ENCODE measurements at regions not wholly inside any gene's neighbourhood (a gene's known extent, or its start where the extent isn't known, plus 50 kb on each side); places are given as distances from the start of the nearest gene placed in this dataset.
A peak's percentile ranks its signal among the peaks of the same experiment; 100 is the strongest.

DNA sequence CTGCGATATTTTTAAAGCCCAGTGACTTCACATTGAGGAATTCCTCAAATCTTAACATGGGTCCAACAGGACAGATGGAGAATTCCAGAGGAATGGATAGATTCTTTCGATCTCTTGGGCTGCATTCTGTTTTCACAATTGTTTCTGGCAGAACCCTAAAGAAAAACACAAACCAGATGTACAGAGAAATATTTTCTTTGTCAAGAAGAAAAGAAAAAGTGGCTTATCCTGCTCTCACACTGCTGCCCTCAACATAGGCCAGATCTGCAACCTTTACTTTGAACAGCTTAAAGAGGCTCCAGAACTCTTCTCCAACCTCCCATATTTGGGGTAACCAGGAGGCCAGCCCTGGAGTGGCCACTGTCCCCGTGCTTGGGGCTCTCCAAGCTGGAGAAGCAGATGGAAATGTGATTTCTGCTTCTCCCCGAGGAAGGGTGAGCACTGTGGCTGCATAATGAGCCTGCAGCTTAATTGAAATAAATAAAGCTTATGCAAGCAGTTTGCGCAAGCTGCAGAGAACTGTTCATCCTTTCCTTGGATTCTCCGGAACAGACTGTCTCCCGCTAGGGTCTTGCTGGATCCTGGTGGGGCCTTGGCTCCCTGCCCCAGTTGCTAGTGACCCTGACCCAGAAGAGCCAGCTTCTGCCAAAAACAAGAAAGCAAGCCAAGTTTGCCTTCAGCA is 453.2 kb upstream of the PROK2 start:
- Mint-ChIP-seq H3K9me3 (ENCODE audit: unreplicated experiment) (peaks cover 1% of the 10 kb centered on the region), H3K27ac (ENCODE audit: unreplicated experiment) (no peak overlapping the region), H3K36me3 (ENCODE audit: unreplicated experiment) (no peaks in the 10 kb centered on the region), H3K4me3 (ENCODE audit: unreplicated experiment) (peak overlapping the region; percentile 62), H3K27me3 (ENCODE audit: unreplicated experiment) (peaks cover 2% of the 10 kb centered on the region), H3K4me1 (ENCODE audit: low read depth, unreplicated experiment) (peaks cover 18% of the 10 kb centered on the region)
- TF ChIP-seq, protein P1, sequence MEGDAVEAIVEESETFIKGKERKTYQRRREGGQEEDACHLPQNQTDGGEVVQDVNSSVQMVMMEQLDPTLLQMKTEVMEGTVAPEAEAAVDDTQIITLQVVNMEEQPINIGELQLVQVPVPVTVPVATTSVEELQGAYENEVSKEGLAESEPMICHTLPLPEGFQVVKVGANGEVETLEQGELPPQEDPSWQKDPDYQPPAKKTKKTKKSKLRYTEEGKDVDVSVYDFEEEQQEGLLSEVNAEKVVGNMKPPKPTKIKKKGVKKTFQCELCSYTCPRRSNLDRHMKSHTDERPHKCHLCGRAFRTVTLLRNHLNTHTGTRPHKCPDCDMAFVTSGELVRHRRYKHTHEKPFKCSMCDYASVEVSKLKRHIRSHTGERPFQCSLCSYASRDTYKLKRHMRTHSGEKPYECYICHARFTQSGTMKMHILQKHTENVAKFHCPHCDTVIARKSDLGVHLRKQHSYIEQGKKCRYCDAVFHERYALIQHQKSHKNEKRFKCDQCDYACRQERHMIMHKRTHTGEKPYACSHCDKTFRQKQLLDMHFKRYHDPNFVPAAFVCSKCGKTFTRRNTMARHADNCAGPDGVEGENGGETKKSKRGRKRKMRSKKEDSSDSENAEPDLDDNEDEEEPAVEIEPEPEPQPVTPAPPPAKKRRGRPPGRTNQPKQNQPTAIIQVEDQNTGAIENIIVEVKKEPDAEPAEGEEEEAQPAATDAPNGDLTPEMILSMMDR (IDR thresholded peaks at IDR 0.05; ENCODE audit: partially characterized antibody, unreplicated experiment) = no peak
- no peak for DNase-seq

DNA sequence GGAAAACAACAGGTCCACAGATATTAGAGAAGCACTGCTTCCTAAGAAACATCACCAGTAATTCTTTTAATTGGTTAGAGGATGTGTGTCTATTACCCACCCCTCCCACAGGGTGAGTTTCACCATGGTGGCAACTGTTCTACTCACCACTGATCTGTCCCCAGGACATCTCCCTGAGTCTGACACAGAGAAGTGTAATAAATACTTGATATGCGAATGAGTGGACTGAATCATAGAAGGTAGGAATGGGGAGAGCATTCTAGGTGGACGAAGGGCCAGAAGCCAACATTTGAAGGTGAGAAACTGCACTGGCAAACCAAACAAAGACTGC is 452.7 kb upstream of the PROK2 start:
- H3K9me3 Mint-ChIP-seq (ENCODE audit: unreplicated experiment) = peaks cover 1% of the 10 kb centered on the region
- H3K27me3 Mint-ChIP-seq (ENCODE audit: unreplicated experiment) = peaks cover 4% of the 10 kb centered on the region
- peaks cover 22% of the 10 kb centered on the region for H3K4me1 Mint-ChIP-seq (ENCODE audit: low read depth, unreplicated experiment)
- TF ChIP-seq, protein P1 (IDR thresholded peaks at IDR 0.05; ENCODE audit: partially characterized antibody, unreplicated experiment) = no peak
- no peak overlapping the region for H3K27ac Mint-ChIP-seq (ENCODE audit: unreplicated experiment)
- no peak for DNase-seq
- no peaks in the 10 kb centered on the region for H3K36me3 Mint-ChIP-seq (ENCODE audit: unreplicated experiment)
- no peak overlapping the region for H3K4me3 Mint-ChIP-seq (ENCODE audit: unreplicated experiment)

DNA sequence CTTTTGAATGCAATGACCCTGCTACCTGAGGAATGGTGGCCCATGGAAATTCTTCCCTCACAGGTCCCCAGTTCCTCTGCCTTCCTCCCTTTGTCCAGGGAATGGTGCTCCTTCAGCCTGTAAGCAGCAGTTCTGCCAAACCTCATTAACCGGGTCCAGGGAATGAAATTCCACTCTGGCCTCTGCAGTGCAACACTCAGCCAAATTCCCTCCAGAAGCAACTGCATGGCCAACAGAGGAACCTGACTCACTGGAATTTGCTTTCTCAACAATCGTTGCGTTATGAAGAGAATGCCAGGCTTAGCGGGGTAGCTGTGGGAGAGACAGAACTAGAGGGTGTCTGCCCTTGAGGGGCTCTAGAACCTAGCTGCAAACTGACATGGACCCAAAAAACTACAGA is 449.4 kb upstream of the PROK2 start:
- Mint-ChIP-seq H3K36me3 (ENCODE audit: unreplicated experiment) (no peaks in the 10 kb centered on the region), H3K4me3 (ENCODE audit: unreplicated experiment) (no peak overlapping the region), H3K9me3 (ENCODE audit: unreplicated experiment) (peaks cover 3% of the 10 kb centered on the region), H3K27me3 (ENCODE audit: unreplicated experiment) (peaks cover 4% of the 10 kb centered on the region), H3K4me1 (ENCODE audit: low read depth, unreplicated experiment) (peaks cover 21% of the 10 kb centered on the region), H3K27ac (ENCODE audit: unreplicated experiment) (no peak overlapping the region)
- TF ChIP-seq, protein P1 (IDR thresholded peaks at IDR 0.05; ENCODE audit: partially characterized antibody, unreplicated experiment) = no peak
- no peak for DNase-seq

DNA sequence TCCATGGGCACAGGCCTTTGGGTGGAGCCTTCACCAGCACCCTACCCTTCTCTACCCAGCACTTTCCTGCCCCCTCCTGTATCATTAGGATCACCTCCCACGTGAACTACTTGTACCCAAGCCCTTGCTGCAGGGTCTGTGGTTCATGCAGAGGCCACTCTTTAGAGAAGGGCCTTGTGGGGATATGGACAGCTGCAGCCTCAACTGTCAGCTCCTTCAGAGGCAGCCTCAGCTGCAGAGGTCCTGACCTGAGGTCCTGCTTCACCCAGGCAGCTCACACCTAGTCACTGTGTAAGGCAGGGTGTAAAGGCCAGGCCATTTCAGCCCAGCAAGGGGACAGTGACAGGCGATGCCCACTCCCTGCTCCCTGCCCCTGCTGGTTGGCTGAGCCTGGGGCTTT is 448.6 kb upstream of the PROK2 start:
- peaks cover 14% of the 10 kb centered on the region for H3K4me1 Mint-ChIP-seq (ENCODE audit: low read depth, unreplicated experiment)
- no peak overlapping the region for H3K27ac Mint-ChIP-seq (ENCODE audit: unreplicated experiment)
- DNase-seq = no peak
- TF ChIP-seq, protein P1 (IDR thresholded peaks at IDR 0.05; ENCODE audit: partially characterized antibody, unreplicated experiment) = no peak
- no peaks in the 10 kb centered on the region for H3K36me3 Mint-ChIP-seq (ENCODE audit: unreplicated experiment)
- peaks cover 3% of the 10 kb centered on the region for H3K9me3 Mint-ChIP-seq (ENCODE audit: unreplicated experiment)
- H3K27me3 Mint-ChIP-seq (ENCODE audit: unreplicated experiment) = peaks cover 4% of the 10 kb centered on the region
- H3K4me3 Mint-ChIP-seq (ENCODE audit: unreplicated experiment) = no peak overlapping the region

DNA sequence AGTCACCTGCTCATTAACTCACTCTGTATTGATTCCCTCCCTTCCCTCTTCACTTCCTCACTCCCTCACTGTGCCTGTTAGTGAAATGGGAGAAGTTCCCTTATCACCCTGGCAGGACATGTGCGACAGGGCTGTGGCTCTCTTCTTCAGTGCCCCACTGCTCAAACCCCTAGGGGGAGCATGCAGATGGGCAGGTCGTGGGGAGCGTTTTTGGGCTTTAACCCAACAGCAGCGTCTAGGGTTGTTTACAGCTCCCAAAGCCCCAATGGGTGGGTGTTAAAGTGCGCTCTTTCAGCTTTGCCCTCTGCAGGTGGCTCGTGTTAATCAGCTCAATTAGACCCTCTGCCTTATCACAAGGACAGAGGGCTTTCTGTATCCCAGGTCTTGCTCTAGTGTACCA is 447.8 kb upstream of the PROK2 start:
- Mint-ChIP-seq H3K27ac (ENCODE audit: unreplicated experiment) (no peak overlapping the region), H3K36me3 (ENCODE audit: unreplicated experiment) (no peaks in the 10 kb centered on the region), H3K4me3 (ENCODE audit: unreplicated experiment) (no peak overlapping the region)

More for the DNA sequence above, 447.8 kb upstream of the PROK2 start:
- DNase-seq = no peak
- H3K27me3 Mint-ChIP-seq (ENCODE audit: unreplicated experiment) = peaks cover 4% of the 10 kb centered on the region
- H3K9me3 Mint-ChIP-seq (ENCODE audit: unreplicated experiment) = peaks cover 3% of the 10 kb centered on the region
- TF ChIP-seq, protein P1 (IDR thresholded peaks at IDR 0.05; ENCODE audit: partially characterized antibody, unreplicated experiment) = no peak
- peaks cover 7% of the 10 kb centered on the region for H3K4me1 Mint-ChIP-seq (ENCODE audit: low read depth, unreplicated experiment)

Data from glutamatergic neuron (in vitro differentiated cells).